K562 (cell line): ENCODE measurements at regions not wholly inside any gene's neighbourhood (a gene's known extent, or its start where the extent isn't known, plus 50 kb on each side); places are given as distances from the start of the nearest gene placed in this dataset.

Experiments
- CHD2 ChIP-seq: IDR thresholded peaks from 2 replicates; pipeline ENCODE4 v1.6.1; 2011; ENCODE audit warnings: low read depth, low read length
- E2F3 ChIP-seq: fragments of 250-450 bp; sonication (Bioruptor Pico); IDR thresholded peaks from 2 replicates; pipeline ENCODE4 v1.4.0; 2020; ENCODE audit warnings: mild to moderate bottlenecking
- FIP1L1 ChIP-seq: fragments of 200-400 bp; formaldehyde crosslinking; IDR thresholded peaks from 2 replicates; pipeline ENCODE4 v1.6.1; 2018; ENCODE audit warnings: mild to moderate bottlenecking, low read depth, low read length; ENCODE audit not compliant: poor library complexity, severe bottlenecking
- FOXP1 ChIP-seq: sonication (generic); formaldehyde crosslinking; IDR thresholded peaks from 2 replicates; pipeline ENCODE4 v1.8.0; 2022; ENCODE audit warnings: mild to moderate bottlenecking, missing genetic modification reagents
- HDAC1 ChIP-seq, 2 experiments: fragments of 450-650 bp; IDR thresholded peaks; 2 replicates each; pipeline ENCODE4 v1.6.1; 2016 to 2017; ENCODE audit warnings: inconsistent platforms in 1 of 2, mild to moderate bottlenecking in 1 of 2, moderate library complexity in 1 of 2
- LARP7 ChIP-seq: fragments of 450-650 bp; IDR thresholded peaks from 2 replicates; pipeline ENCODE4 v1.6.1; 2016
- LEF1 ChIP-seq: fragments of 450-650 bp; IDR thresholded peaks from 2 replicates; pipeline ENCODE4 v1.6.1; 2016; ENCODE audit warnings: mild to moderate bottlenecking
- NR2C2 ChIP-seq, 2 experiments: fragments of 200-800 bp in 1 of 2; sonication (Bioruptor generic) in 1 of 2; sonication (generic) in 1 of 2; formaldehyde crosslinking in 1 of 2; IDR thresholded peaks; 2 replicates each; pipeline versions ENCODE4 v1.6.1 to v1.8.0; 2016 to 2022; ENCODE audit warnings: mild to moderate bottlenecking in 1 of 2, missing compliant biosample characterization in 1 of 2, missing genetic modification characterization in 1 of 2, missing genetic modification reagents in 1 of 2
- RBBP5 ChIP-seq: fragments of 200-600 bp; sonication (generic); IDR thresholded peaks from 2 replicates; pipeline ENCODE4 v1.6.1; 2012; ENCODE audit warnings: borderline replicate concordance, mild to moderate bottlenecking, low read length, control low read depth, inconsistent platforms; ENCODE audit not compliant: insufficient read depth, poor library complexity, severe bottlenecking
- RBM22 ChIP-seq: fragments of 200-400 bp; formaldehyde crosslinking; IDR thresholded peaks from 2 replicates; pipeline ENCODE4 v1.6.1; 2018; ENCODE audit warnings: low read length, low read depth; ENCODE audit not compliant: poor library complexity, severe bottlenecking
- ZBED1 ChIP-seq: IDR thresholded peaks from 2 replicates; pipeline ENCODE4 v1.6.1; 2014
- ZNF232 ChIP-seq: sonication (generic); formaldehyde crosslinking; IDR thresholded peaks from 2 replicates; pipeline ENCODE4 v1.8.0; 2022; ENCODE audit warnings: mild to moderate bottlenecking, missing genetic modification reagents
- ZNF253 ChIP-seq: fragments of 250-450 bp; sonication (Bioruptor Pico); conservative IDR thresholded peaks from 2 replicates; pipeline ENCODE4 v1.6.1; 2021; ENCODE audit warnings: mild to moderate bottlenecking
- ZSCAN32 ChIP-seq: fragments of 450-650 bp; formaldehyde crosslinking; IDR thresholded peaks from 2 replicates; pipeline ENCODE4 v1.4.0; 2020; ENCODE audit warnings: mild to moderate bottlenecking, moderate library complexity
- TF ChIP-seq, protein P1 (sequence below): fragments of 250-450 bp; sonication (Bioruptor Pico); IDR thresholded peaks from 2 replicates; pipeline ENCODE4 v1.8.0; 2022; ENCODE audit warnings: moderate library complexity, mild to moderate bottlenecking, inconsistent platforms
- TF ChIP-seq, protein P2 (sequence below): fragments of 250-450 bp; sonication (Bioruptor Pico); IDR thresholded peaks from 2 replicates; pipeline ENCODE4 v1.8.0; 2021; ENCODE audit warnings: mild to moderate bottlenecking, moderate library complexity
- TF ChIP-seq, protein P3 (sequence below): fragments of 450-650 bp; IDR thresholded peaks from 2 replicates; pipeline ENCODE4 v1.6.1; 2016
- TF ChIP-seq, protein P4 (sequence below): fragments of 200-800 bp; sonication (Bioruptor generic); IDR thresholded peaks from 2 replicates; pipeline ENCODE4 v1.6.1; 2017; ENCODE audit warnings: missing genetic modification characterization, missing compliant biosample characterization
- TF ChIP-seq, protein P5 (sequence below): fragments of 450-650 bp; formaldehyde crosslinking; conservative IDR thresholded peaks from 2 replicates; pipeline ENCODE4 v1.4.0; 2022; ENCODE audit warnings: mild to moderate bottlenecking, missing genetic modification characterization
- TF ChIP-seq, protein P6 (sequence below), 3 experiments: fragments of 200-800 bp in 1 of 3; sonication (Bioruptor generic) in 1 of 3; sonication (generic) in 1 of 3; formaldehyde crosslinking in 1 of 3; IDR thresholded peaks; 2 replicates each; pipeline versions ENCODE4 v1.6.1 to v1.8.0; 2016 to 2022; ENCODE audit warnings: mild to moderate bottlenecking in 2 of 3, missing compliant biosample characterization in 2 of 3, missing genetic modification characterization in 2 of 3, missing genetic modification reagents in 1 of 3

DNA sequence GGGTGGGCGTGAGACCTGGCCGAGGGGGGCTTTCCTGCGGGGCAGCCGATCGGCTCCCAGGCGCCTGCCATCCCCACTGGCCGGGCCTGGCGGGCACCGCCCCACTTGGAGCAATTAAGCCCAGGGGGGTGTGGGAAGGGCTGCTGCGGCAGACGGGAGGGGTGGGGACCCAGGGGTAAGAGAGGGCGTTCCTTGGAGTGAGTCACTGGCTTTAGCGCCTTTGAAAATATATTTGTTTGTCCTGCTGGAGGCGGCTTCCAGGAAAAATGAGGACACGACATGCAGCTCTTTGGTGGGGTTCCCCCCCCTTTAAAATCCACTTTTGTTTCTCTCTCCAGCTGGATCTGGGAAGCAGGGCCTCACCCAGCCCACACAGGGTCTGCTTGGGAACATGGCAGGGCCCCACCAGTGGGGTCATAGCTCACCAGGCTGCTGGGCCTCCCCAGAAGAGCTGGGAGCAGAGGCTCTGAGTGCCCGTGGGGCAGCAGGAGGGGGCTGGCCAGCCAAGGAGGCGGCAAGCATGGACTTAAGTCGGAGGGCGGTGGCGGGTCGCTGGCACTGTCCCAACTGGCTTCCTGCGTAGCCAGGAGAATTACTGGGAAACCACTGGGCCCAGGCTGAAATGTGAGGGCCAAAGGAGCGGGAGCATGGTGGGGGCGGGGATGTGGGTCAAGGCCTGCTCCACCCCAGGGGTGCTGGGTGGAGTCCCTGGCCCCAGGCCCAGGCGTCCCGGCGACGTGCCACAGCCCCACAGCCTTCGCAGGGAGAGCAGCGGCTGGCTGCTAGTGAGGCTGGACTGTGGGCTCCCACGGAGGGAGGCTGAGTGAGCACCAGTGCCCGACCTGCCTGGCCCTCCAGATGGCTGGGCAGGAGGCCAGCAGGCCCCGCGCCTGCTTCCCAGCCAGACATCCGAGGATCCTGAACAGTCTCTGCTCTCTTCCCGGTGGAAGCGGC, 128.0 kb downstream of the RFLNA start (continued):
- TF ChIP-seq, protein P1, sequence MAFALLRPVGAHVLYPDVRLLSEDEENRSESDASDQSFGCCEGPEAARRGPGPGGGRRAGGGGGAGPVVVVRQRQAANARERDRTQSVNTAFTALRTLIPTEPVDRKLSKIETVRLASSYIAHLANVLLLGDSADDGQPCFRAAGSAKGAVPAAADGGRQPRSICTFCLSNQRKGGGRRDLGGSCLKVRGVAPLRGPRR = no peak
- peak; percentile 44 for TF ChIP-seq FIP1L1
- TF ChIP-seq, protein P2, sequence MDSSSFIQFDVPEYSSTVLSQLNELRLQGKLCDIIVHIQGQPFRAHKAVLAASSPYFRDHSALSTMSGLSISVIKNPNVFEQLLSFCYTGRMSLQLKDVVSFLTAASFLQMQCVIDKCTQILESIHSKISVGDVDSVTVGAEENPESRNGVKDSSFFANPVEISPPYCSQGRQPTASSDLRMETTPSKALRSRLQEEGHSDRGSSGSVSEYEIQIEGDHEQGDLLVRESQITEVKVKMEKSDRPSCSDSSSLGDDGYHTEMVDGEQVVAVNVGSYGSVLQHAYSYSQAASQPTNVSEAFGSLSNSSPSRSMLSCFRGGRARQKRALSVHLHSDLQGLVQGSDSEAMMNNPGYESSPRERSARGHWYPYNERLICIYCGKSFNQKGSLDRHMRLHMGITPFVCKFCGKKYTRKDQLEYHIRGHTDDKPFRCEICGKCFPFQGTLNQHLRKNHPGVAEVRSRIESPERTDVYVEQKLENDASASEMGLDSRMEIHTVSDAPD (CRISPR knock-in tag) = no peak
- TF ChIP-seq, protein P3, sequence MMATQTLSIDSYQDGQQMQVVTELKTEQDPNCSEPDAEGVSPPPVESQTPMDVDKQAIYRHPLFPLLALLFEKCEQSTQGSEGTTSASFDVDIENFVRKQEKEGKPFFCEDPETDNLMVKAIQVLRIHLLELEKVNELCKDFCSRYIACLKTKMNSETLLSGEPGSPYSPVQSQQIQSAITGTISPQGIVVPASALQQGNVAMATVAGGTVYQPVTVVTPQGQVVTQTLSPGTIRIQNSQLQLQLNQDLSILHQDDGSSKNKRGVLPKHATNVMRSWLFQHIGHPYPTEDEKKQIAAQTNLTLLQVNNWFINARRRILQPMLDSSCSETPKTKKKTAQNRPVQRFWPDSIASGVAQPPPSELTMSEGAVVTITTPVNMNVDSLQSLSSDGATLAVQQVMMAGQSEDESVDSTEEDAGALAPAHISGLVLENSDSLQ = no peak
- no peak for TF ChIP-seq NR2C2 (CRISPR knock-in tag; IDR thresholded peaks at IDR 0.05)
- TF ChIP-seq NR2C2 (tag; IDR thresholded peaks at IDR 0.05) = peak; percentile 49; the same call in 1 of the 2 replicates
- peak; percentile 75 for TF ChIP-seq RBBP5
- TF ChIP-seq ZBED1 = no peak
- TF ChIP-seq LARP7 = no peak
- TF ChIP-seq ZNF232 (CRISPR knock-in tag) = no peak
- TF ChIP-seq, protein P4, sequence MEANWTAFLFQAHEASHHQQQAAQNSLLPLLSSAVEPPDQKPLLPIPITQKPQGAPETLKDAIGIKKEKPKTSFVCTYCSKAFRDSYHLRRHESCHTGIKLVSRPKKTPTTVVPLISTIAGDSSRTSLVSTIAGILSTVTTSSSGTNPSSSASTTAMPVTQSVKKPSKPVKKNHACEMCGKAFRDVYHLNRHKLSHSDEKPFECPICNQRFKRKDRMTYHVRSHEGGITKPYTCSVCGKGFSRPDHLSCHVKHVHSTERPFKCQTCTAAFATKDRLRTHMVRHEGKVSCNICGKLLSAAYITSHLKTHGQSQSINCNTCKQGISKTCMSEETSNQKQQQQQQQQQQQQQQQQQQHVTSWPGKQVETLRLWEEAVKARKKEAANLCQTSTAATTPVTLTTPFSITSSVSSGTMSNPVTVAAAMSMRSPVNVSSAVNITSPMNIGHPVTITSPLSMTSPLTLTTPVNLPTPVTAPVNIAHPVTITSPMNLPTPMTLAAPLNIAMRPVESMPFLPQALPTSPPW (CRISPR knock-in tag) = peak; percentile 75
- TF ChIP-seq, protein P5, sequence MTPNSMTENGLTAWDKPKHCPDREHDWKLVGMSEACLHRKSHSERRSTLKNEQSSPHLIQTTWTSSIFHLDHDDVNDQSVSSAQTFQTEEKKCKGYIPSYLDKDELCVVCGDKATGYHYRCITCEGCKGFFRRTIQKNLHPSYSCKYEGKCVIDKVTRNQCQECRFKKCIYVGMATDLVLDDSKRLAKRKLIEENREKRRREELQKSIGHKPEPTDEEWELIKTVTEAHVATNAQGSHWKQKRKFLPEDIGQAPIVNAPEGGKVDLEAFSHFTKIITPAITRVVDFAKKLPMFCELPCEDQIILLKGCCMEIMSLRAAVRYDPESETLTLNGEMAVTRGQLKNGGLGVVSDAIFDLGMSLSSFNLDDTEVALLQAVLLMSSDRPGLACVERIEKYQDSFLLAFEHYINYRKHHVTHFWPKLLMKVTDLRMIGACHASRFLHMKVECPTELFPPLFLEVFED = no peak
- peak in 1 of 2 experiments; percentile 76; a peak in 2 of 4 replicates for TF ChIP-seq HDAC1 (IDR thresholded peaks at IDR 0.05)
- TF ChIP-seq, protein P6, sequence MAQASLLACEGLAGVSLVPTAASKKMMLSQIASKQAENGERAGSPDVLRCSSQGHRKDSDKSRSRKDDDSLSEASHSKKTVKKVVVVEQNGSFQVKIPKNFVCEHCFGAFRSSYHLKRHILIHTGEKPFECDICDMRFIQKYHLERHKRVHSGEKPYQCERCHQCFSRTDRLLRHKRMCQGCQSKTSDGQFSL (CRISPR knock-in tag; IDR thresholded peaks at IDR 0.05) = peak; percentile 38; the same call in 1 of the 2 replicates
- TF ChIP-seq, protein P6 (tag; IDR thresholded peaks at IDR 0.05) = no peak
- peak; percentile 78 for TF ChIP-seq RBM22
- TF ChIP-seq CHD2 = 0 out of 2 replicates have a peak, but pooled peaks have one; percentile 12
- TF ChIP-seq ZNF253 (CRISPR knock-in tag) = no peak
- TF ChIP-seq ZSCAN32 (CRISPR knock-in tag) = no peak
- peak; percentile 73 for TF ChIP-seq LEF1
- TF ChIP-seq E2F3 = no peak
- TF ChIP-seq FOXP1 (CRISPR knock-in tag) = no peak
